Breast epithelium (tissue), 3 donors: ENCODE measurements at regions not wholly inside any gene's neighbourhood (a gene's known extent, or its start where the extent isn't known, plus 50 kb on each side); places are given as distances from the start of the nearest gene placed in this dataset.

ENCODE experiments used
- POLR2AphosphoS5 ChIP-seq, 3 donors: sonication (generic); formaldehyde crosslinking; IDR thresholded peaks; one replicate each; pipeline ENCODE4 v1.6.1; 2017; ENCODE audit warnings: antibody characterized with exemption in 3 of 3
- TF ChIP-seq, protein P1 (sequence below), 3 donors: fragments of 450-650 bp; IDR thresholded peaks; one replicate each; pipeline ENCODE4 v1.5.1; 2016 to 2017; ENCODE audit warnings: antibody characterized with exemption in 3 of 3, mild to moderate bottlenecking in 3 of 3, moderate library complexity in 3 of 3

DNA sequence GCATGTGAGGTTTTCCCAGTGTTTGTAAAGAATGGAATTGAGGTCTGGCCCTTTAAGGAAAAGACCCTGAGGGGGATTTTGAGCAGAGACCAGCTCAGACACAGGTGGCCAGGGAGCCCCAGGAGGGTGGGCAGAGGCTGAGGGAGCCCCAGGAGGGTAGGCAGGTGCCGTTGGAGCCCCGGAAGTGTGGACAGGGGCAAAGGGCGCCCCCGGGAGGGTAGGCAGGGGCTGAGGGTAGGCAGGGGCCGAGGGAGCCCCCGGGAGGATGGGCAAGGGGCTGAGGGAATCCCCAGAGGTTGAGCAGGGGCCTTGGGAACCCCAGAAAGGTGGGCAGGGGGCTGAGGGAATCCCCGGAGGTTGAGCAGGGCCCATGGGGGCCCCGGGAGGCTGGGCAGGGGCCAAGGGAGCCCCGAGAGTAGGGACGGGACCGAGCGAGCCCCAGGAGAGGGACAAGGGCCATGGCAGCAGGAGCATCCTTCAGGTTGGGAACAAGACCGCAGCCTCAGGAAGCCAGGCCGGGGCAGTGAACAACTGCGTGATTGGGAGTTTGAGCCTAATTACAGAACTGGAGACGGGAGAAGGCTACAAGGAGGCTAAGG lies 292.0 kb downstream of the BRD1 start:
- TF ChIP-seq POLR2AphosphoS5 (IDR thresholded peaks at IDR 0.05) = no peak
- TF ChIP-seq, protein P1, sequence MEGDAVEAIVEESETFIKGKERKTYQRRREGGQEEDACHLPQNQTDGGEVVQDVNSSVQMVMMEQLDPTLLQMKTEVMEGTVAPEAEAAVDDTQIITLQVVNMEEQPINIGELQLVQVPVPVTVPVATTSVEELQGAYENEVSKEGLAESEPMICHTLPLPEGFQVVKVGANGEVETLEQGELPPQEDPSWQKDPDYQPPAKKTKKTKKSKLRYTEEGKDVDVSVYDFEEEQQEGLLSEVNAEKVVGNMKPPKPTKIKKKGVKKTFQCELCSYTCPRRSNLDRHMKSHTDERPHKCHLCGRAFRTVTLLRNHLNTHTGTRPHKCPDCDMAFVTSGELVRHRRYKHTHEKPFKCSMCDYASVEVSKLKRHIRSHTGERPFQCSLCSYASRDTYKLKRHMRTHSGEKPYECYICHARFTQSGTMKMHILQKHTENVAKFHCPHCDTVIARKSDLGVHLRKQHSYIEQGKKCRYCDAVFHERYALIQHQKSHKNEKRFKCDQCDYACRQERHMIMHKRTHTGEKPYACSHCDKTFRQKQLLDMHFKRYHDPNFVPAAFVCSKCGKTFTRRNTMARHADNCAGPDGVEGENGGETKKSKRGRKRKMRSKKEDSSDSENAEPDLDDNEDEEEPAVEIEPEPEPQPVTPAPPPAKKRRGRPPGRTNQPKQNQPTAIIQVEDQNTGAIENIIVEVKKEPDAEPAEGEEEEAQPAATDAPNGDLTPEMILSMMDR (IDR thresholded peaks at IDR 0.05) = no peak
